DOHH2 (cell line): ENCODE measurements at regions not wholly inside any gene's neighbourhood (a gene's known extent, or its start where the extent isn't known, plus 50 kb on each side); places are given as distances from the start of the nearest gene placed in this dataset.

Experiments used
- EZH2phosphoT487 ChIP-seq: fragments of 200-600 bp; sonication (generic); IDR thresholded peaks from 2 replicates; pipeline ENCODE4 v1.6.1; 2017; ENCODE audit warnings: borderline replicate concordance, mild to moderate bottlenecking, antibody characterized with exemption, low read length, moderate library complexity, mixed read lengths
- TF ChIP-seq, protein P1 (sequence below): fragments of 200-600 bp; sonication (generic); IDR thresholded peaks from one replicate; pipeline ENCODE4 v1.5.1; 2014; ENCODE audit warnings: antibody characterized with exemption, mild to moderate bottlenecking, low read depth, low read length; ENCODE audit not compliant: poor library complexity, severe bottlenecking

DNA sequence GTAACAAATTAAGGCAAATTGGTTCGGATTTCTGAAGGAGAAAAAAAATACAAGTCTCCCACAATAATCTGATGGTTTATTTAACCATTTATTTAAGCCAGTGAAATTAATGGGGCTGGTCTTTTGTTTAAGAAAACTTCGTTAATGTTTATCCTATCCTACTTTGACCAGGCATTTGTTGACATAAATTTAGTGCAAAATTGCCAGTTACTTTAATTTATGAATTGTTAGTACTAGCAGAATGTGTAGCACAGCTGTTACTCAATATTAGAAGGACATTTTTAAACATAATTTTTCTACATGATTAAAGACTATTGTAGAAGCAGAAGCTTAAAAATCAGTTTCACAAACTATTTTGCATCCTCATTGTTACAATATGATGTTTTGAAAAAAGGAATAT is 687.6 kb upstream of the PTBP2 start:
- TF ChIP-seq, protein P1, sequence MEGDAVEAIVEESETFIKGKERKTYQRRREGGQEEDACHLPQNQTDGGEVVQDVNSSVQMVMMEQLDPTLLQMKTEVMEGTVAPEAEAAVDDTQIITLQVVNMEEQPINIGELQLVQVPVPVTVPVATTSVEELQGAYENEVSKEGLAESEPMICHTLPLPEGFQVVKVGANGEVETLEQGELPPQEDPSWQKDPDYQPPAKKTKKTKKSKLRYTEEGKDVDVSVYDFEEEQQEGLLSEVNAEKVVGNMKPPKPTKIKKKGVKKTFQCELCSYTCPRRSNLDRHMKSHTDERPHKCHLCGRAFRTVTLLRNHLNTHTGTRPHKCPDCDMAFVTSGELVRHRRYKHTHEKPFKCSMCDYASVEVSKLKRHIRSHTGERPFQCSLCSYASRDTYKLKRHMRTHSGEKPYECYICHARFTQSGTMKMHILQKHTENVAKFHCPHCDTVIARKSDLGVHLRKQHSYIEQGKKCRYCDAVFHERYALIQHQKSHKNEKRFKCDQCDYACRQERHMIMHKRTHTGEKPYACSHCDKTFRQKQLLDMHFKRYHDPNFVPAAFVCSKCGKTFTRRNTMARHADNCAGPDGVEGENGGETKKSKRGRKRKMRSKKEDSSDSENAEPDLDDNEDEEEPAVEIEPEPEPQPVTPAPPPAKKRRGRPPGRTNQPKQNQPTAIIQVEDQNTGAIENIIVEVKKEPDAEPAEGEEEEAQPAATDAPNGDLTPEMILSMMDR = no peak
- TF ChIP-seq EZH2phosphoT487 = no peak
